ENCODE measurements at regions not wholly inside any gene's neighbourhood (a gene's known extent, or its start where the extent isn't known, plus 50 kb on each side); places are given as distances from the start of the nearest gene placed in this dataset.

DNA sequence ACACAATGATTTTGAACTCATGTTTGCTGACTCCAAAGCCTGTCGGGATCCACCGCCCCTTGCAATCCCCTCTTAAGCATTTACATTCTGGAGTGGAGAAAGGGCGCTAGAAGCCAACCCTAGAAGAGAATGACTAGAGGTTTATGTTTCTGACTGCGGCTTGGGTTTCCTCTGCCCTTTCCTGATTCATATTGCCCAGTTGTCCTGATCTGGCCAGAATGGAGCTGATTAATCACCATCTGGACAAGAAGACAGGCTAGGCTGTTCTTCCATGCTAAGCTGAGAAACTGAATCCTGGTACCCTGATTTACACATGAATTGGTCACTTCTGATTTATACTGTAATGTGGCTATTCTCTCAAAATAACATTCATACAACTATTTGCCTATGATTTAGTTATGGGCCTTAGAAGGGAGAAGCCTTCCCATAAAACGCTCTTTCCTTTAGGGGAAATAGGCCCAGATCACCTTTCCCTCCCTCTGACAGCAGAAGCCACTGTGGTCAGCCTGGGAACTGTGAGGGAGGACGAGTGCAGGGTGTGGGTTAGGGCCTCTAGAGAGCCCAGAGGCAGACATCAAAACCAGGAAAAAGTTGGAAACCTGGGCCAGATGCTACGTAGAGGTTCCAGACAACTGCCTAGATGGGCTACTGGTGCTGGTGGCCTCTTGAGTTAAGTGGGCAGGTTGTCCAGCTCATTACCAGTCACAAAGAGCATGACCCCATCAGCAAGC is 199.2 kb upstream of the PRDM1 start:
- Histone ChIP-seq H3K4me1 (no peaks in the 10 kb centered on the region), H3K4me3 (no peak overlapping the region), H3K27ac (no peak overlapping the region), H3K36me3 (no peaks in the 10 kb centered on the region), H3K9me3 (no peaks in the 10 kb centered on the region), H3K27me3 (no peaks in the 10 kb centered on the region)
- no peak for DNase-seq
- intact Hi-C loops (cut with DNase I; ENCODE audit: low total_unique reads), result no loop called here
- no peak for TF ChIP-seq POLR2A (IDR thresholded peaks at IDR 0.05)
- TF ChIP-seq, protein P1, sequence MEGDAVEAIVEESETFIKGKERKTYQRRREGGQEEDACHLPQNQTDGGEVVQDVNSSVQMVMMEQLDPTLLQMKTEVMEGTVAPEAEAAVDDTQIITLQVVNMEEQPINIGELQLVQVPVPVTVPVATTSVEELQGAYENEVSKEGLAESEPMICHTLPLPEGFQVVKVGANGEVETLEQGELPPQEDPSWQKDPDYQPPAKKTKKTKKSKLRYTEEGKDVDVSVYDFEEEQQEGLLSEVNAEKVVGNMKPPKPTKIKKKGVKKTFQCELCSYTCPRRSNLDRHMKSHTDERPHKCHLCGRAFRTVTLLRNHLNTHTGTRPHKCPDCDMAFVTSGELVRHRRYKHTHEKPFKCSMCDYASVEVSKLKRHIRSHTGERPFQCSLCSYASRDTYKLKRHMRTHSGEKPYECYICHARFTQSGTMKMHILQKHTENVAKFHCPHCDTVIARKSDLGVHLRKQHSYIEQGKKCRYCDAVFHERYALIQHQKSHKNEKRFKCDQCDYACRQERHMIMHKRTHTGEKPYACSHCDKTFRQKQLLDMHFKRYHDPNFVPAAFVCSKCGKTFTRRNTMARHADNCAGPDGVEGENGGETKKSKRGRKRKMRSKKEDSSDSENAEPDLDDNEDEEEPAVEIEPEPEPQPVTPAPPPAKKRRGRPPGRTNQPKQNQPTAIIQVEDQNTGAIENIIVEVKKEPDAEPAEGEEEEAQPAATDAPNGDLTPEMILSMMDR (IDR thresholded peaks at IDR 0.05), result no peak

DNA sequence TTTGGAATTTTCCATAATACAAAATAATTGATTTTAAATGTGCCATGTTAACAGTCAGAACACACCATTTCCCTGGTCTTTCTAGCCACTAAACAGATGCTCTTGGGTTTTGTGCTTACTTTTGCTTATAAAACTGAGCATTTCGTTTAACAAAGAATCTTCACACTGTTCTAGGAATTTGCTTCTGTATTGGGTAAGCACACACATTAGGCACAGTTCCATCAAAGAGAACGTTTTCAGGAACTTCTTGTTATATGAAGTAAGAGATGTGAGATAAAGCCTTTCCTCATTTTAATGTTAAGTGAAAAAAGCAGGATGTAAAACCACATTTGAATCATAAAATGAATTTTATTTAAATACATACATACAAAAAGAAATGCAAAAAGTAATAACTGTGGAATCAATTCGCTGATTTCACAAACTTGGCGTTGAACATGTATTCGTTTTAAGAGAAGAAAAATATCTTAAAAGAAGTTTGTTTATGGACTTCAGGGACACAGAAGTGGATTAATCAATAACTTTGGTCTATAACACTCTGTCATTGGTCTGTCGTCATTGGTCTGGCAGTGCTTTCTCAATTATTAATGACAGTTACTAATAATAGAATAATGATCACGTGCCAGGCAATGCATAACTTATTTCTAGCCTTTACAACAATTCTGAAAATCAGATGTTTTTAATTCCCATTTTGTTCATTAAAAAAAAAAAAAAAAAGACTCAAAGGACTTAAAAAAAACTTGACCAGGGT is 199.9 kb upstream of the PRDM1 start:
- Histone ChIP-seq H3K36me3 (no peaks in the 10 kb centered on the region), H3K9me3 (no peaks in the 10 kb centered on the region), H3K4me3 (no peak overlapping the region), H3K27me3 (no peaks in the 10 kb centered on the region), H3K27ac (no peak overlapping the region), H3K4me1 (no peaks in the 10 kb centered on the region)
- intact Hi-C loops (cut with DNase I; ENCODE audit: low total_unique reads), result no loop called here
- TF ChIP-seq, protein P1 (IDR thresholded peaks at IDR 0.05), result no peak
- no peak for TF ChIP-seq POLR2A (IDR thresholded peaks at IDR 0.05)
- no peak for DNase-seq

GRCh38 chr6:105884426-105884825 is 201.7 kb upstream of the PRDM1 start:
- Histone ChIP-seq H3K9me3 (no peaks in the 10 kb centered on the region), H3K36me3 (no peaks in the 10 kb centered on the region), H3K4me1 (no peaks in the 10 kb centered on the region), H3K27ac (no peak overlapping the region), H3K27me3 (no peaks in the 10 kb centered on the region), H3K4me3 (no peak overlapping the region)
- DNase-seq, result no peak
- TF ChIP-seq, protein P1 (IDR thresholded peaks at IDR 0.05), result no peak
- no peak for TF ChIP-seq POLR2A (IDR thresholded peaks at IDR 0.05)
- intact Hi-C loops (cut with DNase I; ENCODE audit: low total_unique reads), result no loop called here

GRCh38 chr6:105884011-105884410 is 202.1 kb upstream of the PRDM1 start:
- no peak overlapping the region for H3K27ac ChIP-seq
- no peak for TF ChIP-seq POLR2A (IDR thresholded peaks at IDR 0.05)
- DNase-seq, result no peak

DNA sequence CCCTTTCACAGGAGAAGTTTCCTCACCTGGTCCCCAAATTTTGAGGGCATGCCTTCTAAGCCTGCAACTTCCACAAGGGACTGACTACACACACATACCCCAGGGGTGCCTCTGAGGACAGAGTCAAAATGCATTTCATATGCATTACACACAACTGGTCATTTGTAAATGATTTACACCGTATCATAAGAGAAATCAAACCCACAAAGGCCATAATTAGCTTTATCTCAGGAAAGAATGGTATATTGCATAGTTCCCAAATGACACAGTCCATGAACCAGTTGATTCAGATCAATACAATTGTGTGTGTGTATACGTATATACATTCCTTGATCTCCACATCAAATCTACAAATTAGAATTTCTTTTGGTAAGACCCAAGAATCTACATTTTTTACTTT is 203.3 kb upstream of the PRDM1 start:
- no peak for TF ChIP-seq POLR2A (IDR thresholded peaks at IDR 0.05)
- TF ChIP-seq, protein P1 (IDR thresholded peaks at IDR 0.05), result no peak
- H3K9me3 ChIP-seq, result no peaks in the 10 kb centered on the region
- no peaks in the 10 kb centered on the region for H3K27me3 ChIP-seq
- intact Hi-C loops (cut with DNase I; ENCODE audit: low total_unique reads), result no loop called here
- no peak for DNase-seq
- no peaks in the 10 kb centered on the region for H3K4me1 ChIP-seq
- H3K4me3 ChIP-seq, result no peak overlapping the region
- no peaks in the 10 kb centered on the region for H3K36me3 ChIP-seq
- H3K27ac ChIP-seq, result no peak overlapping the region

More at GRCh38 chr6:105884011-105884410, 202.1 kb upstream of the PRDM1 start:
- H3K36me3 ChIP-seq, result no peaks in the 10 kb centered on the region
- H3K4me1 ChIP-seq, result no peaks in the 10 kb centered on the region
- intact Hi-C loops (cut with DNase I; ENCODE audit: low total_unique reads), result no loop called here
- no peaks in the 10 kb centered on the region for H3K27me3 ChIP-seq
- no peak overlapping the region for H3K4me3 ChIP-seq
- no peaks in the 10 kb centered on the region for H3K9me3 ChIP-seq
